OCI-LY1 (cell line): ENCODE measurements at regions not wholly inside any gene's neighbourhood (a gene's known extent, or its start where the extent isn't known, plus 50 kb on each side); places are given as distances from the start of the nearest gene placed in this dataset.

ENCODE experiments used
- H2AFZ ChIP-seq: fragments of 200-600 bp; sonication (generic), shearing (Covaris generic); 2 replicates; pipeline ENCODE4 v1.6.0; 2014; ENCODE audit warnings: antibody characterized with exemption, mild to moderate bottlenecking, low read length
- H3F3A ChIP-seq: fragments of 200-600 bp; sonication (generic), shearing (Covaris generic); 2 replicates; pipeline ENCODE4 v1.6.0; 2014; ENCODE audit warnings: mild to moderate bottlenecking, antibody characterized with exemption, low read length, moderate library complexity; ENCODE audit not compliant: insufficient read depth
- H3K27ac ChIP-seq: fragments of 200-600 bp; sonication (generic); 2 replicates; pipeline ENCODE4 v1.5.1; 2014; ENCODE audit warnings: low read length, mixed run types, mild to moderate bottlenecking, low read depth; ENCODE audit not compliant: poor library complexity, severe bottlenecking
- H3K27me3 ChIP-seq: fragments of 200-600 bp; sonication (generic); 2 replicates; pipeline ENCODE4 v1.6.0; 2014; ENCODE audit warnings: antibody characterized with exemption, mild to moderate bottlenecking, low read length, moderate library complexity; ENCODE audit not compliant: insufficient read depth
- H3K36me3 ChIP-seq: fragments of 200-600 bp; sonication (generic); 2 replicates; pipeline ENCODE4 v1.6.1; 2014; ENCODE audit warnings: mild to moderate bottlenecking, antibody characterized with exemption, low read length, moderate library complexity, mixed read lengths; ENCODE audit not compliant: insufficient read depth
- H3K4me1 ChIP-seq: fragments of 200-600 bp; sonication (generic); 2 replicates; pipeline ENCODE4 v1.5.1; 2014; ENCODE audit warnings: mild to moderate bottlenecking, low read length, moderate library complexity; ENCODE audit not compliant: insufficient read depth, severe bottlenecking
- H3K4me2 ChIP-seq: fragments of 200-600 bp; sonication (generic), shearing (Covaris generic); 2 replicates; pipeline ENCODE4 v1.6.1; 2014; ENCODE audit warnings: low read length
- H3K4me3 ChIP-seq: fragments of 200-600 bp; sonication (generic); 2 replicates; pipeline ENCODE4 v1.5.1; 2014; ENCODE audit warnings: low read length, low read depth, mild to moderate bottlenecking, mixed read lengths; ENCODE audit not compliant: poor library complexity, severe bottlenecking
- H3K79me2 ChIP-seq: fragments of 200-600 bp; shearing (Covaris generic); 2 replicates; pipeline ENCODE4 v1.6.1; 2016; ENCODE audit warnings: mixed run types, low read length, mixed read lengths; ENCODE audit not compliant: insufficient read depth
- H3K9ac ChIP-seq: fragments of 200-600 bp; sonication (generic), shearing (Covaris generic); 2 replicates; pipeline ENCODE4 v1.6.1; 2014; ENCODE audit warnings: mild to moderate bottlenecking, low read length, mixed read lengths
- H3K9me2 ChIP-seq: fragments of 200-600 bp; sonication (generic), shearing (Covaris generic); 2 replicates; pipeline ENCODE4 v1.6.1; 2014; ENCODE audit warnings: low read depth, mild to moderate bottlenecking, low read length, mixed read lengths
- H3K9me3 ChIP-seq: fragments of 200-600 bp; shearing (Covaris generic); 2 replicates; pipeline ENCODE4 v1.6.1; 2014; ENCODE audit warnings: low read length, mixed read lengths
- H4K20me1 ChIP-seq: fragments of 200-600 bp; sonication (generic), shearing (Covaris generic); 2 replicates; pipeline ENCODE4 v1.6.0; 2016; ENCODE audit warnings: mild to moderate bottlenecking, low read length; ENCODE audit not compliant: insufficient read depth
- CTCF ChIP-seq: fragments of 200-600 bp; sonication (generic), shearing (Covaris generic); IDR thresholded peaks from 2 replicates; pipeline ENCODE4 v1.5.1; 2017; ENCODE audit warnings: mild to moderate bottlenecking, antibody characterized with exemption, low read length, moderate library complexity, mixed read lengths
- EZH2 ChIP-seq: fragments of 200-600 bp; sonication (generic), shearing (Covaris generic); IDR thresholded peaks from 2 replicates; pipeline ENCODE4 v1.8.0; 2017; ENCODE audit warnings: borderline replicate concordance, mixed run types, mild to moderate bottlenecking, antibody characterized with exemption, low read length, moderate library complexity, mixed read lengths

GRCh38 chr2:71804281-71804751 lies 343.3 kb downstream of the CYP26B1 start:
- no peak overlapping the region for H2AFZ ChIP-seq
- H3K4me2 ChIP-seq = no peak overlapping the region
- no peaks in the 10 kb centered on the region for H3K9me2 ChIP-seq
- TF ChIP-seq EZH2 (no peak), CTCF (no peak)
- H3K79me2 ChIP-seq = no peaks in the 10 kb centered on the region
- no peak overlapping the region for H3K9ac ChIP-seq
- H4K20me1 ChIP-seq = no peaks in the 10 kb centered on the region
- H3K27ac ChIP-seq = no peak overlapping the region
- no peaks in the 10 kb centered on the region for H3K27me3 ChIP-seq
- H3F3A ChIP-seq = no peaks in the 10 kb centered on the region
- H3K4me1 ChIP-seq = no peaks in the 10 kb centered on the region
- H3K9me3 ChIP-seq = no peaks in the 10 kb centered on the region
- H3K4me3 ChIP-seq = no peak overlapping the region
- no peaks in the 10 kb centered on the region for H3K36me3 ChIP-seq

DNA sequence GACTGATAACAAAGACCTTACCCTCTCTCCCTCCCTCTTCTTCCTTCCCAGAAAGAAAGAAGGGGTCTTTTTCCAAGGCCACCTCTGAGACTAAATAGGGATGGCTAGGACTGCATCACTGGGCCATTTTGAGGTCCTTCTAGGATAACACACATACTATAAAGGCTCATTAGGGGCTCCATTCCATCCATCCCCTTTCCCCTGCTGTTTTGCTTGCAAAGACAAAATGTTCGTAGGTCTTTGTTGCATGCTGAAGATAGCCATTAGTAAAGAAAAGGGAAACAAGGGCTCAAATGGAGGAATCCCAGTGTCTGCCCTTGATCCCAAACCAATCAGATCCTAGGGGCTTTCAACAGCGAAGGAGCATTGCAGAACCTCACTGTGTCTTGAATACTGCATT lies 344.3 kb downstream of the CYP26B1 start:
- Histone ChIP-seq H3K9me2 (no peaks in the 10 kb centered on the region), H3K9me3 (no peaks in the 10 kb centered on the region), H3K9ac (no peak overlapping the region), H3K27ac (no peak overlapping the region), H4K20me1 (no peaks in the 10 kb centered on the region), H3K4me1 (no peaks in the 10 kb centered on the region), H3F3A (no peaks in the 10 kb centered on the region), H3K4me2 (no peak overlapping the region), H3K36me3 (no peaks in the 10 kb centered on the region), H3K27me3 (no peaks in the 10 kb centered on the region), H2AFZ (no peak overlapping the region), H3K79me2 (no peaks in the 10 kb centered on the region), H3K4me3 (no peak overlapping the region)
- TF ChIP-seq EZH2 (no peak), CTCF (no peak)

DNA sequence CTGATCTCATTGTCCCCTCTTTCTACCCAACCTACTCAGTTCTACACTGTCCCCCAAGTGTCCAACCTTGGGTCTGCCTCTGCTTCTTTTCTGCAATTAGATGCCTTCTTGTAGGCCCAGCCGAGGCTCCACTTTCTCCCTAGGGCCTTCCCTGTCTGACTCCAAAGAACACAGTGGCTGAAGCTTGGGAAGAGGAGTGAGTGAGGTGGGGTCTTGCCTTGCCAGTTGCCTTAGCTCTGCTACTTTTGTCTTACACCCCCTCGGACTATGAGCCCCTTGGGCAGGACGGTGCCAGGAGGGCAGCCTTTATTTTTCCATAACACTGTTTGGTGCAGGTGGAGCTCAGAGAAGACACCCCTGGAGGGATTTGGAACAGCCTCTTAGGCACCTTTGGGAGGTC lies 345.1 kb downstream of the CYP26B1 start:
- no peaks in the 10 kb centered on the region for H3F3A ChIP-seq
- no peak overlapping the region for H3K4me2 ChIP-seq
- TF ChIP-seq CTCF (no peak), EZH2 (no peak)
- H3K9me2 ChIP-seq = no peaks in the 10 kb centered on the region
- H3K27ac ChIP-seq = no peak overlapping the region
- no peaks in the 10 kb centered on the region for H3K4me1 ChIP-seq
- no peak overlapping the region for H2AFZ ChIP-seq
- no peaks in the 10 kb centered on the region for H4K20me1 ChIP-seq
- H3K27me3 ChIP-seq = no peaks in the 10 kb centered on the region
- no peaks in the 10 kb centered on the region for H3K9me3 ChIP-seq
- no peaks in the 10 kb centered on the region for H3K79me2 ChIP-seq
- H3K4me3 ChIP-seq = no peak overlapping the region
- no peaks in the 10 kb centered on the region for H3K36me3 ChIP-seq
- H3K9ac ChIP-seq = no peak overlapping the region
